ENCODE measurements at regions not wholly inside any gene's neighbourhood (a gene's known extent, or its start where the extent isn't known, plus 50 kb on each side); places are given as distances from the start of the nearest gene placed in this dataset.

DNA sequence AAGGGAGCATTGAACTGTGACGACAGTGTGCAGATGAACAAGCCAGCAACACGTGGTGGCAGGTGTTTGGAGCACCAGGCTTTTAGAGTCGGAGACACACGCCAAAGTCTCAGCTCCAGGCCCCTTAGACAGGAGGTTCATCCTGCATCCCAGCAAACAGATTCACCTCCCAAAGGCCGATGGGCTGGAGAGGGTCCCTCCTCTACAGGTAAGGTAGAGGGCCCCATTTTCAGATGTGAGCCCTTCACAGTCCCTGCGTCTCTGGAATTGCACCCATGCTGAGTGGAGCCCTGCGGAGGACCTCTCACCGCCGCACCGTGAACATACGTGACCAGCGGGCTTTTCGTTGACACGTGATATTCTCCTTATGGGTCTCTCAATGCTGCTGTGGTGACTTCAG lies 109.0 kb upstream of the B3GAT1 start:
- Histone ChIP-seq H3K4me1 (no peaks in the 10 kb centered on the region), H3K27me3 (no peaks in the 10 kb centered on the region), H3K4me3 (no peak overlapping the region), H3K36me3 (replicated peaks in 1 of 2; ENCODE audit: insufficient read depth in 1 of 2, low read depth in 2 of 2) (no peaks in the 10 kb centered on the region), H3K9me3 (no peaks in the 10 kb centered on the region), H3K27ac (no peak overlapping the region)
- intact Hi-C loops (cut with DNase I) = no loop called here
- WGBS, 2 donors = 77 to 80% methylated on average over 14 of the region's 14 CpGs
- no peak for DNase-seq
- ATAC-seq = no peak
- TF ChIP-seq CTCF (IDR thresholded peaks at IDR 0.05) (no peak), POLR2A (IDR thresholded peaks at IDR 0.05) (no peak)

DNA sequence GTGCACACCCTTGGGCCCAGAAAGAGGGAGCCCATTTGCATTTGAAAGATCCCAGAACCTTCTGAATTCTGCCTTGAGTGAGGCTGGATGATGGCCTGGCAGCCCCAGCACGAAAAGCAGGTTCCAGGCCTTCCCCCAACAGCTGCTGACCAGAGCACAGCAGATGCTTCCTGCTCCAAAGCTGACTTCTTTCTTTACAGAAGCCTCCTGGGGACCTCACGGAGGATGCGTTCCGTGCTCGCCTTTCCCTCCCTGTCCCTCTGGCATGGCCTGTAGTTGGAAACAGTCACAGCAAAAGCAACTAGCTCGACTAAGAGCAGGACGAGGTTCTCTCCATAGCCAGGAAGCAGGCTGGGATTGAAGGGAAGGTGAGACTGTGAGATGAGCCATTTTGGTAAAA lies 107.7 kb upstream of the B3GAT1 start:
- H3K27ac ChIP-seq = no peak overlapping the region
- ATAC-seq = no peak
- H3K4me1 ChIP-seq = no peaks in the 10 kb centered on the region
- WGBS, 2 donors = 25 to 34% methylated on average over 7 of the region's 7 CpGs
- no peak for TF ChIP-seq CTCF (IDR thresholded peaks at IDR 0.05)
- no peak for TF ChIP-seq POLR2A (IDR thresholded peaks at IDR 0.05)
- no peak for DNase-seq
- H3K9me3 ChIP-seq = no peaks in the 10 kb centered on the region
- no peaks in the 10 kb centered on the region for H3K36me3 ChIP-seq (replicated peaks in 1 of 2; ENCODE audit: insufficient read depth in 1 of 2, low read depth in 2 of 2)
- intact Hi-C loops (cut with DNase I) = no loop called here
- H3K27me3 ChIP-seq = no peaks in the 10 kb centered on the region
- no peak overlapping the region for H3K4me3 ChIP-seq

GRCh38 chr11:134519390-134519750 lies 107.3 kb upstream of the B3GAT1 start:
- WGBS, 2 donors = 46 to 53% methylated on average over 4 to 6 of the region's 6 CpGs
- DNase-seq = peak in 1 of 4 donors; percentile 4
- H3K27me3 ChIP-seq = no peaks in the 10 kb centered on the region
- intact Hi-C loops (cut with DNase I) = no loop called here
- H3K4me3 ChIP-seq = no peak overlapping the region
- no peaks in the 10 kb centered on the region for H3K4me1 ChIP-seq
- no peak for TF ChIP-seq POLR2A (IDR thresholded peaks at IDR 0.05)
- TF ChIP-seq CTCF (IDR thresholded peaks at IDR 0.05) = no peak
- H3K36me3 ChIP-seq (replicated peaks in 1 of 2; ENCODE audit: insufficient read depth in 1 of 2, low read depth in 2 of 2) = no peaks in the 10 kb centered on the region
- no peak for ATAC-seq
- no peak overlapping the region for H3K27ac ChIP-seq
- H3K9me3 ChIP-seq = no peaks in the 10 kb centered on the region

- Histone ChIP-seq H3K9me3 (no peaks in the 10 kb centered on the region), H3K4me3 (no peak overlapping the region), H3K27ac (no peak overlapping the region), H3K36me3 (replicated peaks in 1 of 2; ENCODE audit: insufficient read depth in 1 of 2, low read depth in 2 of 2) (no peaks in the 10 kb centered on the region), H3K4me1 (no peaks in the 10 kb centered on the region), H3K27me3 (no peaks in the 10 kb centered on the region)
- WGBS, 2 donors = 55 to 67% methylated on average over 4 to 20 of the region's 20 CpGs
- no peak for ATAC-seq
- TF ChIP-seq CTCF (IDR thresholded peaks at IDR 0.05) (no peak), POLR2A (IDR thresholded peaks at IDR 0.05) (no peak)
- intact Hi-C loops (cut with DNase I) = no loop called here
- peak in 1 of 4 donors; percentile 5 for DNase-seq
Measured at GRCh38 chr11:134518616-134519389, 106.8 kb upstream of the B3GAT1 start.

Measured in body of pancreas (tissue), 4 donors.